SK-N-SH treated with all-trans-retinoic acid at 6 μM for 48 hours (cell line): ENCODE measurements at regions not wholly inside any gene's neighbourhood (a gene's known extent, or its start where the extent isn't known, plus 50 kb on each side); places are given as distances from the start of the nearest gene placed in this dataset.

Source experiments
- ARNTL ChIP-seq: fragments of 450-650 bp; formaldehyde crosslinking; IDR thresholded peaks from 2 replicates; pipeline ENCODE4 v1.5.0; 2020; ENCODE audit warnings: low read depth, mild to moderate bottlenecking, moderate library complexity, borderline replicate concordance
- CSRNP3 ChIP-seq: fragments of 250-450 bp; sonication (Bioruptor Pico); IDR thresholded peaks from 2 replicates; pipeline ENCODE4 v1.5.1; 2021; ENCODE audit warnings: mild to moderate bottlenecking, moderate library complexity
- ESRRG ChIP-seq: fragments of 250-450 bp; sonication (Bioruptor Pico); IDR thresholded peaks from 2 replicates; pipeline ENCODE4 v1.6.1; 2021; ENCODE audit warnings: mild to moderate bottlenecking
- SNAI2 ChIP-seq: fragments of 250-450 bp; sonication (Bioruptor Pico); IDR thresholded peaks from 2 replicates; pipeline ENCODE4 v1.5.0; 2020; ENCODE audit warnings: mild to moderate bottlenecking, moderate library complexity
- TOX ChIP-seq: fragments of 250-450 bp; sonication (Bioruptor Pico); IDR thresholded peaks from 2 replicates; pipeline ENCODE4 v1.8.0; 2021; ENCODE audit warnings: mild to moderate bottlenecking, moderate library complexity, borderline replicate concordance
- TF ChIP-seq, protein P1 (sequence below): fragments of 250-450 bp; sonication (Bioruptor Pico); IDR thresholded peaks from 2 replicates; pipeline ENCODE4 v1.8.0; 2020; ENCODE audit warnings: mild to moderate bottlenecking, moderate library complexity, borderline replicate concordance

GRCh38 chr3:124513610-124513997 is 216.6 kb upstream of the UMPS start:
- TF ChIP-seq TOX (CRISPR knock-in tag) (no peak), ARNTL (CRISPR knock-in tag) (no peak), SNAI2 (CRISPR knock-in tag) (no peak), CSRNP3 (no peak), ESRRG (CRISPR knock-in tag) (no peak)
- TF ChIP-seq, protein P1, sequence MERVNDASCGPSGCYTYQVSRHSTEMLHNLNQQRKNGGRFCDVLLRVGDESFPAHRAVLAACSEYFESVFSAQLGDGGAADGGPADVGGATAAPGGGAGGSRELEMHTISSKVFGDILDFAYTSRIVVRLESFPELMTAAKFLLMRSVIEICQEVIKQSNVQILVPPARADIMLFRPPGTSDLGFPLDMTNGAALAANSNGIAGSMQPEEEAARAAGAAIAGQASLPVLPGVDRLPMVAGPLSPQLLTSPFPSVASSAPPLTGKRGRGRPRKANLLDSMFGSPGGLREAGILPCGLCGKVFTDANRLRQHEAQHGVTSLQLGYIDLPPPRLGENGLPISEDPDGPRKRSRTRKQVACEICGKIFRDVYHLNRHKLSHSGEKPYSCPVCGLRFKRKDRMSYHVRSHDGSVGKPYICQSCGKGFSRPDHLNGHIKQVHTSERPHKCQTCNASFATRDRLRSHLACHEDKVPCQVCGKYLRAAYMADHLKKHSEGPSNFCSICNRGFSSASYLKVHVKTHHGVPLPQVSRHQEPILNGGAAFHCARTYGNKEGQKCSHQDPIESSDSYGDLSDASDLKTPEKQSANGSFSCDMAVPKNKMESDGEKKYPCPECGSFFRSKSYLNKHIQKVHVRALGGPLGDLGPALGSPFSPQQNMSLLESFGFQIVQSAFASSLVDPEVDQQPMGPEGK (CRISPR knock-in tag), result no peak
